Fibroblast of lung (primary cell): ENCODE measurements at regions not wholly inside any gene's neighbourhood (a gene's known extent, or its start where the extent isn't known, plus 50 kb on each side); places are given as distances from the start of the nearest gene placed in this dataset.

Experiments used
- CTCF ChIP-seq, 2 donors: IDR thresholded peaks in 1 of 2; conservative IDR thresholded peaks in 1 of 2; 1 replicate in 1 of 2; 2 replicates in 1 of 2; pipeline ENCODE4 v1.5.1; 2011 to 2012; ENCODE audit warnings: low read length in 2 of 2, control low read depth in 1 of 2, inconsistent platforms in 1 of 2, low read depth in 1 of 2, mild to moderate bottlenecking in 1 of 2
- EZH2 ChIP-seq: IDR thresholded peaks from 2 replicates; pipeline ENCODE4 v1.5.1; 2012; ENCODE audit warnings: low read length, control low read depth, mild to moderate bottlenecking; ENCODE audit errors: missing control alignments

GRCh38 chr5:61678966-61679365 lies 346.9 kb downstream of the ZSWIM6 start:
- TF ChIP-seq CTCF (conservative IDR thresholded peaks at IDR 0.05 in 1 of 2, IDR thresholded peaks at IDR 0.05 in 1 of 2; ENCODE audit: low read depth in 1 of 2, low read length in 2 of 2) (no peak), EZH2 (no peak)
